Caco-2 (cell line): ENCODE measurements at regions not wholly inside any gene's neighbourhood (a gene's known extent, or its start where the extent isn't known, plus 50 kb on each side); places are given as distances from the start of the nearest gene placed in this dataset.

Experiments
- BruUV-seq: library from RNA; stranded (reverse); fragments of 400-500 nt; replicated peaks from 2 replicates; lab custom pipeline; 2021; lab: Mats Ljungman, UMichigan
- CTCF ChIA-PET: fragments of 300-600 bp; sonication (Branson Sonifier 250); formaldehyde crosslinking; loops from one replicate; lab custom pipeline; 2022; ENCODE audit warnings: antibody characterized with exemption; lab: Charles Lee
- POLR2A ChIA-PET: fragments of 300-600 bp; sonication (Branson Sonifier 250); formaldehyde crosslinking; loops from one replicate; lab custom pipeline; 2022; ENCODE audit warnings: antibody characterized with exemption; lab: Charles Lee
- DNase-seq, 2 experiments: peaks; one replicate each; pipeline versions ENCODE4 v3.0.0 to v3.0.0-alpha.2; 2020 to 2022
- H3K27me3 ChIP-seq: replicated peaks from 2 replicates; pipeline ENCODE4 v1.6.0; 2011; ENCODE audit warnings: low read length; ENCODE audit not compliant: control insufficient read depth, insufficient read depth
- H3K36me3 ChIP-seq: 2 replicates; pipeline ENCODE4 v1.5.1; 2011; ENCODE audit warnings: low read length; ENCODE audit not compliant: control insufficient read depth, insufficient read depth
- H3K4me1 ChIP-seq: fragments of 250-450 bp; sonication (Bioruptor Pico); 2 replicates; pipeline ENCODE4 v1.5.1; 2020; ENCODE audit warnings: mild to moderate bottlenecking
- H3K4me3 ChIP-seq: 2 replicates; pipeline ENCODE4 v1.5.1; 2011; ENCODE audit warnings: low read depth, mild to moderate bottlenecking, control low read depth, low read length
- H3K9me3 ChIP-seq: fragments of 250-450 bp; sonication (Bioruptor Pico); 2 replicates; pipeline ENCODE4 v1.5.1; 2020; ENCODE audit warnings: mild to moderate bottlenecking, moderate library complexity
- H3K27ac Mint-ChIP-seq: one replicate; pipeline ENCODE4 v1.8.0; 2022; ENCODE audit warnings: mixed read lengths; ENCODE audit not compliant: unreplicated experiment
- H3K27me3 Mint-ChIP-seq: one replicate; pipeline ENCODE4 v1.8.0; 2022; ENCODE audit warnings: mixed read lengths; ENCODE audit not compliant: insufficient read depth, unreplicated experiment
- H3K36me3 Mint-ChIP-seq: one replicate; pipeline ENCODE4 v1.8.0; 2022; ENCODE audit warnings: mild to moderate bottlenecking, mixed read lengths; ENCODE audit not compliant: insufficient read depth, unreplicated experiment
- H3K4me1 Mint-ChIP-seq: one replicate; pipeline ENCODE4 v1.8.0; 2022; ENCODE audit warnings: low read depth, mixed read lengths; ENCODE audit not compliant: unreplicated experiment
- H3K4me3 Mint-ChIP-seq: one replicate; pipeline ENCODE4 v1.8.0; 2022; ENCODE audit warnings: mild to moderate bottlenecking, moderate library complexity, mixed read lengths; ENCODE audit not compliant: unreplicated experiment
- H3K9me3 Mint-ChIP-seq: one replicate; pipeline ENCODE4 v1.8.0; 2022; ENCODE audit warnings: mixed read lengths; ENCODE audit not compliant: unreplicated experiment
- intact Hi-C: fragments of 100-400 bp; cut with micrococcal nuclease; formaldehyde crosslinking; loops from one replicate; pipeline ENCODE4 v1.10.0; 2022; ENCODE audit not compliant: unreplicated experiment
- TF ChIP-seq, protein P1 (sequence below), 2 experiments: fragments of 200-600 bp in 1 of 2; IDR thresholded peaks; 1 replicate in 1 of 2; 2 replicates in 1 of 2; pipeline versions ENCODE4 v1.5.1 to v1.8.0; 2011 to 2022; ENCODE audit warnings: antibody characterized with exemption in 1 of 2, control low read depth in 1 of 2, inconsistent platforms in 1 of 2, low read depth in 1 of 2, low read length in 1 of 2, mild to moderate bottlenecking in 1 of 2, moderate library complexity in 1 of 2; ENCODE audit not compliant: insufficient read depth in 1 of 2, severe bottlenecking in 1 of 2, unreplicated experiment in 1 of 2

DNA sequence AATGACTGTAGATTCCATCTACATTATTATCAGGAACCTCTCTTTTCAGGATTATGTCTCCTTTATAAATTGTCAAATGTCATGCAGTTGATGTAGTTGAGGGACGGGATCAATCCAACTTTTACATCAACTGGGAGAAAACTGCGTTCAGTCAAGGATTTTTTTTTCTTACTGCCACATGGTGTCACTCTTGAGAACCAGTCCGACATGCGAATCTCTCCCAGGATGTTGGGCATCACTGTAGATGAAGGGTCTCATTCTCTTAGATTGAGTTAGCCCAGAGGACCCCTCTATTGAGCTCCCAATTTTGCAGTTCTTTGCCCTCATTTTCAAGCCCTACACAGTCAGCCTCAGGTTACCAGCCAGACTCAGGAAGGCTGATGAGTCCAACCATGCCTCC lies 120.3 kb upstream of the PTPRZ1 start:
- POLR2A ChIA-PET = no interaction called here
- Mint-ChIP-seq H3K4me1 (no peaks in the 10 kb centered on the region), H3K4me3 (no peak overlapping the region), H3K27me3 (peaks cover 9% of the 10 kb centered on the region), H3K9me3 (no peaks in the 10 kb centered on the region), H3K36me3 (no peaks in the 10 kb centered on the region), H3K27ac (no peak overlapping the region)
- Histone ChIP-seq H3K27me3 (no peaks in the 10 kb centered on the region), H3K4me1 (no peaks in the 10 kb centered on the region), H3K9me3 (no peaks in the 10 kb centered on the region), H3K4me3 (no peak overlapping the region), H3K36me3 (no peaks in the 10 kb centered on the region)
- CTCF ChIA-PET = no interaction called here
- TF ChIP-seq, protein P1, sequence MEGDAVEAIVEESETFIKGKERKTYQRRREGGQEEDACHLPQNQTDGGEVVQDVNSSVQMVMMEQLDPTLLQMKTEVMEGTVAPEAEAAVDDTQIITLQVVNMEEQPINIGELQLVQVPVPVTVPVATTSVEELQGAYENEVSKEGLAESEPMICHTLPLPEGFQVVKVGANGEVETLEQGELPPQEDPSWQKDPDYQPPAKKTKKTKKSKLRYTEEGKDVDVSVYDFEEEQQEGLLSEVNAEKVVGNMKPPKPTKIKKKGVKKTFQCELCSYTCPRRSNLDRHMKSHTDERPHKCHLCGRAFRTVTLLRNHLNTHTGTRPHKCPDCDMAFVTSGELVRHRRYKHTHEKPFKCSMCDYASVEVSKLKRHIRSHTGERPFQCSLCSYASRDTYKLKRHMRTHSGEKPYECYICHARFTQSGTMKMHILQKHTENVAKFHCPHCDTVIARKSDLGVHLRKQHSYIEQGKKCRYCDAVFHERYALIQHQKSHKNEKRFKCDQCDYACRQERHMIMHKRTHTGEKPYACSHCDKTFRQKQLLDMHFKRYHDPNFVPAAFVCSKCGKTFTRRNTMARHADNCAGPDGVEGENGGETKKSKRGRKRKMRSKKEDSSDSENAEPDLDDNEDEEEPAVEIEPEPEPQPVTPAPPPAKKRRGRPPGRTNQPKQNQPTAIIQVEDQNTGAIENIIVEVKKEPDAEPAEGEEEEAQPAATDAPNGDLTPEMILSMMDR (IDR thresholded peaks at IDR 0.05; ENCODE audit: insufficient read depth in 1 of 2, low read depth in 1 of 2, low read length in 1 of 2, severe bottlenecking in 1 of 2, unreplicated experiment in 1 of 2) = peak; percentile 29 to 40
- intact Hi-C loops = loop anchor here (1.0 to 10.0 kb wide), 3 partner anchors 38 to 243 kb away; no protein-coding TSS in a partner anchor
- DNase-seq = peak in 1 of 2 experiments; percentile 5
- BruUV-seq = no TSS peak

GRCh38 chr7:121748546-121748945 lies 124.4 kb upstream of the PTPRZ1 start:
- H3K36me3 ChIP-seq = no peaks in the 10 kb centered on the region
- POLR2A ChIA-PET = no interaction called here
- Mint-ChIP-seq H3K27ac (no peak overlapping the region), H3K27me3 (peaks cover 9% of the 10 kb centered on the region), H3K9me3 (no peaks in the 10 kb centered on the region), H3K4me1 (no peaks in the 10 kb centered on the region), H3K4me3 (no peak overlapping the region), H3K36me3 (no peaks in the 10 kb centered on the region)
- CTCF ChIA-PET = no interaction called here
- BruUV-seq = no TSS peak
- H3K4me3 ChIP-seq = no peak overlapping the region
- no peak for DNase-seq
- no peaks in the 10 kb centered on the region for H3K4me1 ChIP-seq
- TF ChIP-seq, protein P1 (IDR thresholded peaks at IDR 0.05; ENCODE audit: insufficient read depth in 1 of 2, low read depth in 1 of 2, low read length in 1 of 2, severe bottlenecking in 1 of 2, unreplicated experiment in 1 of 2) = no peak
- H3K27me3 ChIP-seq = no peaks in the 10 kb centered on the region
- no peaks in the 10 kb centered on the region for H3K9me3 ChIP-seq
- intact Hi-C loops = no loop called here

- no peaks in the 10 kb centered on the region for H3K36me3 Mint-ChIP-seq
- BruUV-seq = no TSS peak
- no peaks in the 10 kb centered on the region for H3K27me3 Mint-ChIP-seq
- TF ChIP-seq, protein P1 (IDR thresholded peaks at IDR 0.05; ENCODE audit: insufficient read depth in 1 of 2, low read depth in 1 of 2, low read length in 1 of 2, severe bottlenecking in 1 of 2, unreplicated experiment in 1 of 2) = no peak
- no peaks in the 10 kb centered on the region for H3K9me3 Mint-ChIP-seq
- no peak for DNase-seq
- intact Hi-C loops = no loop called here
- POLR2A ChIA-PET = no interaction called here
- CTCF ChIA-PET = no interaction called here
- H3K27ac Mint-ChIP-seq = no peak overlapping the region
- Histone ChIP-seq H3K4me3 (no peak overlapping the region), H3K27me3 (no peaks in the 10 kb centered on the region), H3K36me3 (no peaks in the 10 kb centered on the region), H3K9me3 (no peaks in the 10 kb centered on the region), H3K4me1 (no peaks in the 10 kb centered on the region)
- no peaks in the 10 kb centered on the region for H3K4me1 Mint-ChIP-seq
- no peak overlapping the region for H3K4me3 Mint-ChIP-seq
These were observed 127.1 kb upstream of the PTPRZ1 start for GRCh38 chr7:121745856-121746255.
